ENCODE measurements at regions not wholly inside any gene's neighbourhood (a gene's known extent, or its start where the extent isn't known, plus 50 kb on each side); places are given as distances from the start of the nearest gene placed in this dataset.

DNA sequence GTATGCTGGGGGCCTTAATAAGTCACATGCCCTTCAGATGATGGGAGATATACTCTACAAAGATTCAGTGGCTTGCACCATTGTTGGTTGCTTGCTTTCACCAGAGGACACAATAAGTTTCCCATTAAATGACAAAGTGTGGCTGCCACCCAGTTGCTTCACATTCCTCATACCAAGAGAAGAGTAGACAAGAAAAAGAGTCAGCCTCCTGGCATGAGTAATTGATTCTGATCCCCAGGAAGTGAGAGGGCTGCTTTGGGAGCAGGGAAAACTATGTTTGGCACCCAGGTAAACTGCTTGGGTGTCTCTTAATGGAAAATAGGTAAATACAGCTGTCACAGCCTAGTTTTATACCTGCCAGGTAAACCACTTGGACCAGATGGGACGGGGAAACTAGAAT is 66.7 kb upstream of the IL6 start:
- no peak for DNase-seq (ENCODE audit: low spot score)
- intact Hi-C loops (cut with DNase I) = no loop called here

DNA sequence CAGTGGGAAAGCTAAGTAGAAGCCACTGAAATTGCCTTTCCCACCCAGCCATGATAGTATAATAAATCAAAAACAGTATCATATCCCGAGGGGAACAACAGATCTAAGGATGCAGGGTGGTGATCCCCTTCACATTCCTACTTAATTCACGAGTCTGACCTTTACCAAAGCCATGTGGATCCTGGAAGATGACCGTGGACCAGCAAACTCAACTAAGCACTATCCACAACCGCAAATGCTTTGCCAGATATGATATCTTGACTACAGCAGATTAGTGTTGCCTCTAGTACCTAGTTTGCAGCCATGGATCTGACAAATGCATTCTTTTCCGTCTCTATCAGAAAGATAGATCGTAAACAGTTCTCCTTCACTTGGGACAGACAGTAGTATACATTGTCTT is 67.3 kb upstream of the IL6 start:
- intact Hi-C loops (cut with DNase I) = no loop called here
- no peak for DNase-seq (ENCODE audit: low spot score)

DNA sequence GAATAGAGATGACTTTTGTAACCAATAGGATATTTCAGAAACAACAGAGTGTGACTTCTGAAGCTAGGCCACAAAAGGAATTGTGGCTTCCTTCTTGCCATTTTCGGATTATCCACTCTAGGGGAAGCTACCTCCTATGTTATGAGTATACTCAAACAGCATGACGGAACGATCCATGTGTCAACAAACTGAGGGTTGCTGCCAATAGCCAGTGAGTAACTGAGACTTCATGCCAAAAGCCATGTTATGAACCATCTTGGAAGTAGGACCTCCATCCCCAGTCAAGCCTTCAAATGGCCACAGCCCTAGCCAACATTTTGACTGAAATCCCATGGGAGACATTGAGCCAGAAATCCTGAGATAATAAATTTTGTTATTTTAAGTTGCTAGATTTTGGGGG is 69.0 kb upstream of the IL6 start:
- intact Hi-C loops (cut with DNase I) = no loop called here
- DNase-seq (ENCODE audit: low spot score) = no peak

DNA sequence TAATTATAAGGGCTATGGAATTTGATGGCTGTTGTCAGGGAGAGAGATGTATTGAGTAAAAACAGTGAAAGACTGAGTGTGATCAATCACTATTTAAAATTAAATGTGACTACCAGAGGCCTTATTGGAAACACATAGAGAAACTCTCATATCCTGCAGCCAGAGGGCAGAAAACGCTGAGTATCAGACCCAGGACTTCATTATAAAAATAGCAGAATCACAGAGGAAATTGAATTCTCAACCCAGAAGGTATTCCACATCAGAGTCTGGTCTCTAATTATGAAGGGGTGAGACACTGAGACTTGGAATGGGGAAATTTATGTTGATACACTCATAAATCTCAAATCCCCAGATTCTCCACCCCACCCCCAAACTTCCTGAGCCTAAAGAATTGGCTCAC is 69.5 kb upstream of the IL6 start:
- no peak for DNase-seq (ENCODE audit: low spot score)
- intact Hi-C loops (cut with DNase I) = no loop called here

DNA sequence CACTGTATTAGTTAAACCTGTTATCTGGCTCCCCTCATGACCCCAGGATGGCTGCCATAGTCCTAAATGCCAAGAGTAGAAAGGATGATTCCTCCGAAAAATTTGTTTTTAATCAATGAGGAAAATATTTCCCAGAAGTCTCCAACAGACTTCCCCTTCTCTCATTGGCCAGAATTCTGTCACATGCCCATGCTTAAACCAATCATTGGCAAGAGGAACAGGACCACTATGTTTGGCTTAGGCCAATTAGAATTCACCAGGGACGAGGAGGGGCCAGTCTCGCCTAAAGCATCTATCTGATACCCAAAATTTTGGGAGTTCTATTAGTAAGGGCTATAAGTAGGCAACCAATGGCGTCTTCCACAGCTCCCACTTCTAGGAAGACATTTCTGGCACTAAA is 71.2 kb upstream of the IL6 start:
- no peak for DNase-seq (ENCODE audit: low spot score)
- intact Hi-C loops (cut with DNase I) = no loop called here

DNA sequence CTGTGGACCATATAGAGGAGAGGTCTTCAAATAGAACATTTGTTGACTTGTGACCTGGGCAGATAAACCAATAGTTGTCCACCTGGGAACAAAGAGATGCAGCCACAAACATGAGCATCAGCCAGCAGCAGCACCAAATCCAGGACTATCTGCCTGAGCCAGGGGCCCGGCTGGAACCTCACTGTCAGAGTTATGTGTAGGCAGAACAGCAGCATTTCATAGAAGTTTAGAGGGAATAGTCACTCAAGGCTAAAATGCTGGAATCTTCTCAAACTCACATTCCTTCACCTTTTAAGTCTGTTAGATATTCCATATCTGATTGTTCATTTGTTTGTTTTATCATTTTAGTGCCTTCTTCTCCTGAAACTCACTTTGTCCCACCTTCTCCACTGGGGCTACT is 72.2 kb upstream of the IL6 start:
- intact Hi-C loops (cut with DNase I) = no loop called here

DNA sequence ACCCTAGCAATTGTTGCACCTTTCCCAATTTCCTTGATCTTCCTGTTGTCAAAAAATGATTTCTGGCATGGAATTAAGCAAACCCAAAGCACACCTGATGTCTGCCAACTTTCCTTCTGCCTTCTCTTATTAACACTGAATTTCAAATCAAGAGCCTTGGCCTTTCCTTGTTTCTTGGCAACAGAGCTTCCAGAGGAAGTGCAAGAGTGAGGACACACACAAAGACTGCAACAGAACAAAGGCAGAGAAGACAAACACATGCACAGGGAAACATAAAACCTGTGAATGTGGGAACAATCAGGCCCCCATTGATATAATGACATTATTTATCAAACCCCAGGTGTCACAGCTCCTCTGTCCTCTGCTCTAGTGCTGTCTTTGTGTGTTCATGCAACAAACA is 73.0 kb upstream of the IL6 start:
- intact Hi-C loops (cut with DNase I) = no loop called here

More for the DNA sequence above, 72.2 kb upstream of the IL6 start:
- no peak for DNase-seq (ENCODE audit: low spot score)

DNA sequence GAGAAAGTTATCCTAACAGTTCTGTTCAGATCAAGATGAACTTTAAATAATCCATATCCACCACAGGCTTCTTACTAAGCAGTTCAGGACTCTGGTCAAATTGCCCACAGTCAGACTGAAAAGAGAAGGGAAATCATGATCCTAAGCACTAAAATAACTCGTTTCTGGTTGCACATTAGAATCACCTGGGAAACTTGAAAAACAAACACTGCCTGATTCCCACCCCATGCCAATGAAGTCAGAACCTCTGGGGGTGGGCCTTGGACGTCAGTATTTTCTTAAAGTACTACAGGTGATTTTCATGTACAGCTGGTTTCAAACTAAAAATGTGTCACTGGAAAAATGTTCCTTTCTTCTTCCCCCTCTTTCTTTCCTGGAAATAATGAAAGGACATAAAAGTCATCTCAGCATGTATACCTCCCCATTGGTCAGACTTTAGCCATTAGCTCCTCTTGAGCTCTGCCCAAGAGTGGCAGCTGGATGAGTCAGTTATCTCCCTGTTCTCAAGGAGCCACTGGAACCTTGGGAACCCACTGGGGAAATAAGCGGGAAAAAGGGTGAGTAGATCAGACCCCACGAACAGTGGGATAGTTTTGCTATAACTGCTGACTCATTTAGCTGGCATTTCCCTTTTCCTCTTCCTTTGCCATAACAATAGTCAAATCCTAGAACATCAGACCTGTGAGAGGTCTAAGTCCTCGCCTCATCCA is 75.3 kb upstream of the IL6 start:
- intact Hi-C loops (cut with DNase I) = no loop called here
- DNase-seq (ENCODE audit: low spot score) = no peak

More for the DNA sequence above, 73.0 kb upstream of the IL6 start:
- DNase-seq (ENCODE audit: low spot score) = no peak

DNA sequence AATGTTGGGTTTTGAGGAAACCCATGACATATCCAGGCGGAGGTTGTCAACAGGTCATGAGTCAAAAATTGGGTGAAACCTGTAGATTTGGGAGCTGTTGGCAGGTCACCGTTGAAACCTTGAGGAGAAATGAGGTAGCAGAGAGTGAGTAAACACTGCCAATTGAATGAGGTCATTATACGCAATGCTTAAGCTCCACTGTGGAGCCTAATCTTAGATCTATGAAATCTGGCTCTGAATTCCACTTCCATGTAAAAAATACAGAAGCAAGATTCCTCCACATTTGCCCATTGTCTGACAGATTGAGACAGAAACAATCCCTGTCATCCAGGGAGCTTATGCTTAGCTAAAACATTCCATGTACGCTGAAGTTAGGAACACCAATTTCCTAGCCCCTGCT is 76.0 kb upstream of the IL6 start:
- no peak for DNase-seq (ENCODE audit: low spot score)
- intact Hi-C loops (cut with DNase I) = no loop called here

DNA sequence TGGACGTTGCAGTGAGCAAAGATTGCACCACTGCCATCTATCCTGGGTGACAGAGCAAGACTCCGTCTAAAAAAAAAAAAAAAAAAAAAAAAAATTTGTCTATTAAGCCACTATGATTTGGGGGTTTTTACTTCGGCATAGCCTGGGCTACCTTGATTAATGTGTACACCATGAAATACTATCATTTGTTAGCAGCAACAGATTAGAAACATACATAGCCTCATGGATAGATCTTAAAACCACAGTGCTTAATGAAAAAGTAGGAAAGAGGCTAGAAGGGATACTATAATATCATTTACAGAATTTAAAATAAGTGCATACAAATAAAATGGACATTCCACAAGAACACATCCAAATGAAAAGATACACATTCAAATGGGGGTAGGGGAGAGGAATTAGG is 77.3 kb upstream of the IL6 start:
- no peak for DNase-seq (ENCODE audit: low spot score)
- intact Hi-C loops (cut with DNase I) = loop anchor here in 1 of 2 donors (10.0 kb wide), 1 partner anchor 695 kb away; no protein-coding TSS in a partner anchor

DNA sequence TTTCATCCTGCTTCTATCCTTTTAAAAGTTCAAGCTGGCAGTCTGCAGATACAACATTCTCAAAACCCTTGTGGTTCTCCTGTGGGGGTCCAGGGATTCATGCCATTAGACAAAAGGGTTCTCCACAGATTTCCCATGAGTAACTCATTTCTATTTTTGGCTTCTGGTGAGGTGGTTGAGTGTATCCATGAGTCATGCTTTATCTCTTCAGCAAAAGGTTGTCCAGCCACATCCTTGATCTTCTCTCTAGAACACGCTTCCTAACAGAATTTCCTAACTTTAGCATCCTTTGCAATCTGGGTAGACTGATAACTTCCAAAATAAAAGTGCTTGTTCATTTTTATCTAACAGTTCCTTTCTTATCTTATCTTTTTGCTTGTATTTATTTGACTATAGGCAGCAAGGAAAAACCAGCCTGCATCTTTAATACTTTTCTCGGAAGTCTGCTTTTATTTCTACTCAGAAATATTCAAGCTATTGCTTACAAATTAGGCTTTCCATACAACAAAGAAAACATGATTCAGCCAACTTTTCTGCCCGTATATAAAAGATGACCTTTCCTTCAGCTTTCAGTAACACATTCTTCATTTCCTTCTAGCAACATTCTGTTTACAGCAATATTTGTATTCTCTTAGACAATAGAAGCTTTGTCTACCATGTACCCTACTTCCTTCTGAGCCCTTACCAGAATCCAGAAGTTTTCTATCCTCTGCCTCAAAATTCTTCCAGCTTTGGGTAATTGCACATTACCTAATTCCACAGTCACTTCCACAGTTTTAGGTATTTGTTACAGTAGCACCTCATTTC is 79.3 kb upstream of the IL6 start:
- intact Hi-C loops (cut with DNase I) = loop anchor here in 1 of 2 donors (10.0 kb wide), 1 partner anchor 697 kb away; no protein-coding TSS in a partner anchor
- no peak for DNase-seq (ENCODE audit: low spot score)

DNA sequence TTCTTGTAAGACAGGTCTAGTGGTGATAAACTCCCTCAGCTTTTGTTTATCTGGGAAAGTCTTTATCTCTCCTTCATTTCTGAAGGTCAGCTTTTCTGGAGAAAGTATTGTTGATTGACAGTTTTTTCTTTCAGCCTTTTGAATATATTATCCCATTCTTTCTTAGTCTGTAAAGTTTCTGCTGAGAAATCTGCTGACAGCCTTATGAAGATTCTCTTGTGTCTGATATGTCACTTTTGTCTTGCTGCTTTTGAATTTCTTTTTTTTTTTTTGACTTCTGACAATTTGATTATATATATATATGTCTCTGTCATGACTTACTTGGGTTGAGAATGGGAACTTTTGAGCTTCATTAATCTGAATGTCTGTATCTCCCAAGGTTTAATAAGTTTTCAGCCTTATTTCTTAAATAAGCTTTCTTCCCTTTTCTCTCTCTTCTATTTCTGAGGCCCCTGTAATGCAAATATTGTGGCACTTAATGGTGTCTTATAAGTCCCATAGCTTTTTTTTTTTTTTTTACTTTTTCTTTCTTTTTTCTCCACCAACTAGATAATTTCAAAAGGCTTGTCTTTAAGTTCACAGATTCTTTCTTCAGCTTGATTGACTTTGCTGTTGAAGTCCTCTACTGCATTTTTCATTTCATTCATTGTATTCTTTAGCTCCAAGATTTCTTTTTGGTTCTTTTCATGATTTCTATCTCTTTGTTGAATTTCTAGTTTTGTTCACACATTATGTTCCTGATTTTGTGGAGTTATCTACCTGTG is 81.4 kb upstream of the IL6 start:
- intact Hi-C loops (cut with DNase I) = loop anchor here in 1 of 2 donors (10.0 kb wide), 1 partner anchor 699 kb away; no protein-coding TSS in a partner anchor

DNA sequence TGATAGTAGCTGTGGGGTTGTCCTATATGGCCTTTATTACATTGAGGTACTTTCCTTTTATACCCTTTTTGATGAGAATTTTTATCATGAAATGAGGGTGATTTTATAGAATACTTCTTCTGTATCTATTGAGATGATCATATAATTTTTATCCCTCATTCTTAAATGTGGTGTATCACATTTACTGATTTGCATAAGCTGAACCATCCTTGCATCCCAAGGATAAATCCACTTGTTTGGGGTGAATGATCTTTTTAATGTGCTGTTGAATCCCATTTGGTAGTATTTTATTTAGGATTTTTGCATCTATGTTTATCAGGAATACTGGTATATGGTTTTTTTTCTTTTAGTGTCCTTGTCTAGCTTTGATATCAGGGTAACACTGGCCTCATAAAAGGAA is 84.5 kb upstream of the IL6 start:
- DNase-seq (ENCODE audit: low spot score) = no peak
- intact Hi-C loops (cut with DNase I) = loop anchor here in 1 of 2 donors (10.0 kb wide), 1 partner anchor 702 kb away; no protein-coding TSS in a partner anchor

More for the DNA sequence above, 81.4 kb upstream of the IL6 start:
- no peak for DNase-seq (ENCODE audit: low spot score)

DNA sequence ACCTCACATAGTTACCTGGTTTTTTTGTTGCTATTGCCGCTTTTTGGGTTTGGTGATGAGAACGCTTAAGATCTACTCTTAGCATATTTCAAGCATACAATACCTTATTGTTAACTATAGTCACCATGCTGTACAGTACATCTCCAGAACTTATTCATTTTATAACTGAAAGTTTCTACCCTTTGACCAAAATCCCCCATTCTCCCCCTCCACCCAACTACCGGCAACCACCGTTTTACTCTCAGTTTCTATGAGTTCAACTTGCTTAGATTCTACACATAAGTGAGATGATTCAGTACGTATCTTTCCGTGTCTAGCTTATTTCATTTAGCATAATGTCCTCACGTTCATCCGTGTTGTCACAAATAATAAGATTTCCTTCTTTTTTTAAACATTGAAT is 86.7 kb upstream of the IL6 start:
- no peak for DNase-seq (ENCODE audit: low spot score)
- intact Hi-C loops (cut with DNase I) = loop anchor here in 1 of 2 donors (10.0 kb wide), 1 partner anchor 705 kb away; no protein-coding TSS in a partner anchor

DNA sequence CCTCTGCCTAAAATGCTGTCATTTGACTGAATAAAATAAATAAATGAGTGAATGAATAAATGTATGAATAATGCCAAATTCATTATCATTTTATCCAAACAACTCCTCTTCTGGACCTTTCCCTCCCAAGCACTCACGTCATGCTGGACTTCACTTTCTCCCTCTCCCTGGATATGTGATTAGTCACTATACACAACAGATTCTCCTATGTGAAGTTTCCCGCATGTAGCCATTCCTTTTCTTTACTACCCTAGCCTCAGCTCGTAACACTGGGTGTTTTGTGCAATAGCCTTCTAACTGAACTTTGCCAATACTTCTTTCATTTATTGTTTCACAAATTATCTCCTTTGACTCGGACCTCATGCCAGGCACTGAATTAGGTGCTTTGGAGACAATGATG is 87.6 kb upstream of the IL6 start:
- no peak for DNase-seq (ENCODE audit: low spot score)
- intact Hi-C loops (cut with DNase I) = no loop called here

DNA sequence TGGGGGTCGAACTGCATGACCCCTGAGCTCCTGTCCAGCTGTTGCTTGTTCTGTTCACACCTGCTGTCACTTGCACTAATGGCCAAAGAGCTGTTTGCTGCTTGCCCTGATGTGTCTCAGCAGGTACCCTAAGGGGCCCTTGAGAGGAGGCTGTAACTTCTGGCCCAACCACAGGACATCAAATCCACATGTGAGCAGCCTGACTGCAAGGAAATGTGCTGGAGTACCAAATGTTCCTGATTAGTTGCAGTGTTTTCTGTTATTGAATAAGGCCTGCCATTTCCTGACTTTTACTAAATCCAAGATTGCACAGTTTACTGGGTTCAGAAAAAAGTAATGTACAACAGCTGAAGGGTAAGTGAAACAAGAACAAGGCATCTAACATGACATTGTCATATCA is 91.7 kb upstream of the IL6 start:
- DNase-seq (ENCODE audit: low spot score) = no peak
- intact Hi-C loops (cut with DNase I) = no loop called here

DNA sequence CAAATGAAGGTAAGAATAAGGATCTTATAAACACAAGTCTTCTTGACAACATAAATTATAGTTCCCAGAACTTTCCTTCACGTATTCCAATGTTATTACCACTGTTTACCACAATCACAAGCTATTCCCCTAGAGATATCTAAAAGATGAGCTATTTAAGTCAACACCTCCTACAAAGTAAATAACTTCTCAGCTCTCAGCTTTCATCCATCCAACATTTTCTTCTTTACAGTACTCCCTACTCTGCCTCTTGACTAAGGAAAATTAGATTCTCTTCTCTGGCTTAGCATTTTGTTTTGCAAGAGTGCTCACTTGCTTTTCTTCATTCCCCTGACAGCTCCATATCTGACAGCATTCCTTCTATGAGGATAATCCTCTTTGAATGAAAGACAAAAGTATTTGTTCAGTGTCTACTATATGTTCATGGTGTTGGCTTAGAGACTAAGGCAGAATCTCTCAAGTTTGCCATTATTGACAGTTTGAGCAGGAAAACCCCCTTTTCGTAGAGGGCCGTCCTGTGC is 93.0 kb upstream of the IL6 start:
- intact Hi-C loops (cut with DNase I) = no loop called here
- no peak for DNase-seq (ENCODE audit: low spot score)

DNA sequence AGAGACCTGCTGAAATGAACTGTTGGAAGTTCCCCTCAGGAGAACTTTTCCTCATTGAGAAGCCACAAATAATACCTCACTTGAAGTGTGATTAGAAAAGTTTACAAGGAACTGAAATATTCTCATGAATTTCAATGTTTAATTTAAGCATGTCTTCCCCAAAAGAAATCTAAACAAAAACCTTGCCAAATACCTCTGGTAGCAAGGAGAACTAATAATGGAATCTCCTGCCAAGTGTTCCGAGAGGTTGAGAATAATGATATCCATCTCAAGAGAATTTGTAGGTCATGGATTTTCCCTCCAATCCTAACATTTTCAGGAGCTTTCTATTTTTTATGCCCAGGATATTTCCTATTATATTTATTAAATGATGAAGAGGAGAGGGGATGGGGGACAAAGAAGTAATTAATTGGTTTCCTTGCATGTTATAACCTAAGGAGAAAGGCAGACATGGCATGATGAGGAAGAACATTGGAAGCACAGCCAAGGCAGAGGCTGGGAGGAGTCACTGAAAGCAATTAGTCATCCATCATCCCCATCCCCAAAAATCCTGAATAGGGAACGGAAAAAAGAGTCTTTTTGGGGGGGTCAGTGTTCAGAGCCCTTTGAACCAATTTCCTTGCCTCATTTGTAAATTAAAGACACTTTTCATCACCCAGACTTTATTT is 93.6 kb upstream of the IL6 start:
- DNase-seq (ENCODE audit: low spot score) = no peak
- intact Hi-C loops (cut with DNase I) = no loop called here

DNA sequence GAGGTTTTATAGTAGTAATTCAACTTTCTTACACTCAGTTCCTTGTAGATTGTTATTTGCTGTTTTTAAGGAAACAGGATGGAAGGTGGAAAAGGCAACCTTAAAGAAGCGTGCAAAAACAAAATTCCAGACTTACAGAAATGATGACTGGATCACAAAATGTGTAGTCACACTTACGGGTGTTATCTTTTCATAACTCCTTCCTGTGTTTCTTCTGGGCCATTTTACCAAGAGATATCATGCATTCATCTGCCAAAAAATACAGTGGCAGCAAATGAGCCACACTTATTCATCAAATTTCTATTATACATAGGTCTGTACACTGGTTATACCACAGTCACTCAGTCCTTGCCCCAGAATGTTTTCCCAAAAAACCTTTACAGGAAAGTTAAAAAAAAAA is 94.3 kb upstream of the IL6 start:
- intact Hi-C loops (cut with DNase I) = no loop called here
- DNase-seq (ENCODE audit: low spot score) = no peak
